GM19467 (cell line): ENCODE measurements at regions not wholly inside any gene's neighbourhood (a gene's known extent, or its start where the extent isn't known, plus 50 kb on each side); places are given as distances from the start of the nearest gene placed in this dataset.
"Not testable (repeated sequence)": the region's sequence is repeated elsewhere in the genome, so short reads cannot be mapped to it uniquely, and the experiment has no call there.

Source experiments
- ATAC-seq: cut with Tn5 transposase; IDR thresholded peaks from one replicate; pipeline ENCODE4 v1.9.1; 2021; ENCODE audit warnings: mild to moderate bottlenecking, moderate library complexity; ENCODE audit not compliant: unreplicated experiment

DNA sequence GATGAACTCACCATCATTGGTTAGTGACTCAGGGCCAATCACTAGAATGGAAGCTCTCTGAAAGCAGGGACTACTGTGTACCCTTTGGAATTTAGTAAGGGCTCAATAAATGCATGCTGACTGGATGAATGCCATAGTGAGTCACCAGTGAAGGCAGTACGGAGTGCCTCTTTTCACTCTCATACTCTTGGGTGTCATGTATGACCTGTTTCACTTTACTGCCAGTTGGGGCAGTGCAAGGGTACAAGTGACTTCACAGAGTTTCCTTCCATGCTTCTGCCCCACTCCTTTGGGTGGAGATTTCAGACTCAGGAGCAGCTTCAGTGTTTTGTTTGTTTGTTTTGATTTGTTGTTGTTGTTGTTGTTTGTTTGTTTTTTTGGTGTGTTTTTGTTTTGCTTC lies 57.7 kb downstream of the SOX3 start:
- ATAC-seq, result no peak

DNA sequence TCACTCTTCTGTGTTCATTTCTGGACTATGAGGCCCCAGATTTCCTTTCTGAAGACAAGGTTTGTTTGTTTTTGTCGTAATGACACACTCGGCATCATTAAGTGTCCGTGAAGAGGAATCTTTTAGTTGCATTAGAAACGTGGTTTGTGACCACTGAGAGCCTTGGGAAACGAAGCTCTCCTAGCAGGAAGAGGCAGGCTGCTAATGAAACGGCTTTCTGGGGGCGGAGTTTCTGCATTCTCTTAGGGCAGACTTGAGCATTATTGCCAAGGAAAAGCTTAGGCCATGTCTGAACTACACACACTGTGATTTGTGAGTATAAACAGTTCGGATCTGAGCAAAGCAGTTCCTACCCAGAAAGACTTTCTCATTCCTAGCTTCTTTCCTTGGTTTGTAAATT lies 64.0 kb downstream of the SOX3 start:
- ATAC-seq, result no peak

- ATAC-seq, result no peak
These were observed 65.4 kb downstream of the SOX3 start for GRCh38 chrX:140439476-140439875.

DNA sequence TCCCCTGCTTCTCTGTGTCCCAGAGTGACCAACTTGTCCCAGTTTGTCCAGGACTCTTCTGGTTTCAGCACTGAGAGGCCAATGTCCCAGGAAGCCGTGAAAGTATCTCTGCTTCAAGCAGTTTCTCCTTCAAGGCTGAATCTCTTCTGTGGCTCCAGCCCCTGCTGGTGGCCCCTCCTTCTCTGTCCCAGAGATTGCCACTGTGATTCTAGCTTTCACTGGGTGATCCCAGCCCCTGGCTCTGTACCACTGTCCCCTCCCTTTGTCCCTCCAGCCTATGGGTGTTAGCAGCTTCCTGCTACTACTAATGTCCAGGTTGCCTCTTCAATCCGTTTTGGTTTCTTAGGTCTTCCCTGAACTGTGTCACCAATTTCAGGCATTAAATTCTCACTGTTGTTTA lies 70.5 kb downstream of the SOX3 start:
- ATAC-seq, result no peak

- ATAC-seq, result no peak
These were observed 71.3 kb downstream of the SOX3 start for GRCh38 chrX:140433582-140433981.

- no peak for ATAC-seq
These were observed 72.3 kb downstream of the SOX3 start for GRCh38 chrX:140432346-140433175.

- ATAC-seq, result no peak
These were observed 73.3 kb downstream of the SOX3 start for GRCh38 chrX:140431521-140431920.

DNA sequence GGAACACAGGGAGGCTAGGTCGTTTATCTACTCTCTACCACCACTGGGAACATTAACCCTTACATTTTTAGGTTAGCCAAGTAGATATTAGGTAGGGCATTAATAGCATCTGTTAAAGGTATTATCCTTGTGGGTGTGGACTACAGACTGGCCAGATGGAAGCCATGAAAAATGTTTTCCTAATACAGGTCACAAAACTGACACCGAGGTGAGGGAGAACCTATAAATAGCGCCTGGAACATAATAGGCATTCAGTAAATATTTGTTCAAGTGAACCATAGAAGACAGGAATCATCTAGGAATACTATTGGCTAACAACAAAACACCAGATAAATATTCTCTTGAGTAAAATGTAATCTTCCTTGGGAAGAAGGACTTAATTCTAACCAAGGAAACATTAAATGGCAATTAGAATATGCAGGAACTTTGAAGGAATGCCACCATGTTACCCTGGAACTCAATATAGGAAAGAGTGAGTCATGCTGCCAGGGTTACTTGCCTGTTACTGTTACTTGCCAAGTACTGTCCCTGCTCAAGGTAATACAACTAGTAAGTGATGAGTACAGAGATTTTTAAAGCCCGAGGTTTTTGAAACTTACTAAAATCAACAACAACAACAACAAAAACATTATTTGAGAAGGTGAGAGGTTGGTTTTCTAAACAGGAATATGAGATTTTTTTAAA lies 79.0 kb downstream of the SOX3 start:
- ATAC-seq, result no peak

DNA sequence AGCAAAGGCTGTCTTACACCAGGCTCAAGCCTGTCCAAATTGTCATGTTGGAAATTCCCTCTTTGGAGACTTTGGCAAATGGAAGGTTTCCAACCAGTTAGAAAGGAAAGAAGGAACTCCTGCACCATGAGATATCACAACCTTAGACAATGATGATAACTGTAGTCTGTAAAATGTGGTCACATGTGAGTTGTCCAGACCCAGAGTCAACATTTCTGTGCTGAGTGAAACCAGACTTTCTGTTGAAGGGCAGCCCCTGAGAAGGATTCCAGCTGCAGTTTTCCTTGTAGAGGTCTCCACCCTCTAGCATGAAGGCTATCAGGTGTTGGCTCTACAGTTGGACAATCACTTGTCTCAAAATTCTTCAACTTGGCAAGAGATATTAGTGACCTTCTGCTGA lies 82.4 kb downstream of the SOX3 start:
- no peak for ATAC-seq

- not testable (repeated sequence) for ATAC-seq
These were observed 102.7 kb downstream of the SOX3 start for GRCh38 chrX:140402131-140402530.

- ATAC-seq, result not testable (repeated sequence)
These were observed 108.5 kb downstream of the SOX3 start for GRCh38 chrX:140396326-140396725.

GRCh38 chrX:140393507-140393906 lies 111.4 kb downstream of the SOX3 start:
- ATAC-seq, result no peak

- ATAC-seq, result no peak
These were observed 113.6 kb downstream of the SOX3 start for GRCh38 chrX:140391313-140391712.

- no peak for ATAC-seq
These were observed 115.5 kb downstream of the SOX3 start for GRCh38 chrX:140389331-140389730.

GRCh38 chrX:140362861-140363260 lies 142.0 kb downstream of the SOX3 start:
- no peak for ATAC-seq

GRCh38 chrX:140360924-140361323 lies 143.9 kb downstream of the SOX3 start:
- ATAC-seq, result no peak

GRCh38 chrX:140360284-140360683 lies 144.6 kb downstream of the SOX3 start:
- no peak for ATAC-seq

DNA sequence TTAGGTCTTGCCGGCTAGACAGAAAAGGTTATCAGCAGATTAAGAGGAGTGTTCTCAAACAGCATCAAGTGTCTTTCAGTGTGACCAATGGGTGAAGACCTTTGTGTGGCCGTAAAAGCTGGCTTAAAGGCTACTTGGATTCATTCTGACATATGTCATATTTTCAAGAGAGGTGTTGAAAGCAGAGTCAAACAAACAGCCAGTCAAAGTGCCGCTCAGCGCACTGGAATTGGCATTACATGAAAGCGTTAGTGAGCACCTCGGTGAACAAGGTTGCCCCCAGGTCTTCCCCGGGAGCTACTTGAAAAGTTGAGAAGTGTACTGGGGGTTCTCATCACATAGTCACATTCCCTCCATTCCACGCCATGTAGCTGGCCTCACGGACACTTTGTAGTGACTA lies 148.9 kb downstream of the SOX3 start:
- ATAC-seq, result no peak

- ATAC-seq, result no peak
These were observed 149.4 kb downstream of the SOX3 start for GRCh38 chrX:140355429-140355828.

- no peak for ATAC-seq
These were observed 150.3 kb downstream of the SOX3 start for GRCh38 chrX:140354431-140355120.

- no peak for ATAC-seq
These were observed 158.1 kb downstream of the SOX3 start for GRCh38 chrX:140346729-140347128.
